ENCODE measurements at regions not wholly inside any gene's neighbourhood (a gene's known extent, or its start where the extent isn't known, plus 50 kb on each side); places are given as distances from the start of the nearest gene placed in this dataset.

DNA sequence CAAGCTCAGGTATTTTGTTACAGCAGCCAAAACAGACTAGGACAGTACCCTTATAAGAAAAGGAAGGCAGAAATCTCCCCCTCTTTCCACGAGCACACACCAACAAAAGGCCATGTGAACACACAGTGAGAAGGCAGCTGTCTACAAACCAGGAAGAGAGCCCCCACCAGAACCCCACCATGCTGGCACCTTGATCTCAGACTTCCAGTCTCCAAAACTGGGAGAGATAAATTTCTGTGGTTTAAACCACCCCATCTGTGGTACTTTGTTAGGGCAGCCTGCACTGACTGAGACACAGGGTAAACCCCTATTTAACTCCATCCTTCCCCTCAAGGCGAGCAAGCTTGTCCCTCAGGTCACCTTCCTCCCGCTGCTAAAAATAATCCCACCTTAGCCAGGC, 475.8 kb upstream of the JARID2 start:
- TF ChIP-seq, protein P1, sequence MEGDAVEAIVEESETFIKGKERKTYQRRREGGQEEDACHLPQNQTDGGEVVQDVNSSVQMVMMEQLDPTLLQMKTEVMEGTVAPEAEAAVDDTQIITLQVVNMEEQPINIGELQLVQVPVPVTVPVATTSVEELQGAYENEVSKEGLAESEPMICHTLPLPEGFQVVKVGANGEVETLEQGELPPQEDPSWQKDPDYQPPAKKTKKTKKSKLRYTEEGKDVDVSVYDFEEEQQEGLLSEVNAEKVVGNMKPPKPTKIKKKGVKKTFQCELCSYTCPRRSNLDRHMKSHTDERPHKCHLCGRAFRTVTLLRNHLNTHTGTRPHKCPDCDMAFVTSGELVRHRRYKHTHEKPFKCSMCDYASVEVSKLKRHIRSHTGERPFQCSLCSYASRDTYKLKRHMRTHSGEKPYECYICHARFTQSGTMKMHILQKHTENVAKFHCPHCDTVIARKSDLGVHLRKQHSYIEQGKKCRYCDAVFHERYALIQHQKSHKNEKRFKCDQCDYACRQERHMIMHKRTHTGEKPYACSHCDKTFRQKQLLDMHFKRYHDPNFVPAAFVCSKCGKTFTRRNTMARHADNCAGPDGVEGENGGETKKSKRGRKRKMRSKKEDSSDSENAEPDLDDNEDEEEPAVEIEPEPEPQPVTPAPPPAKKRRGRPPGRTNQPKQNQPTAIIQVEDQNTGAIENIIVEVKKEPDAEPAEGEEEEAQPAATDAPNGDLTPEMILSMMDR (conservative IDR thresholded peaks at IDR 0.05) = no peak
- TF ChIP-seq EZH2 (IDR thresholded peaks at IDR 0.05; ENCODE audit: low read depth) = no peak
